Left lung (tissue), 4 donors: ENCODE measurements at regions not wholly inside any gene's neighbourhood (a gene's known extent, or its start where the extent isn't known, plus 50 kb on each side); places are given as distances from the start of the nearest gene placed in this dataset.

Experiments used
- ATAC-seq: fragments of 200-7000 bp; cut with Tn5 transposase; one replicate; pipeline ENCODE4 v1.9.1; 2020; ENCODE audit warnings: moderate library complexity
- DNase-seq, 4 donors: peaks; one replicate each; pipeline ENCODE4 v3.0.0-alpha.2; 2013 to 2020
- H3K27ac ChIP-seq, 2 donors: fragments of 200-600 bp; sonication (generic) in 1 of 2; one replicate each; pipeline versions ENCODE4 v1.5.0 to v1.8.0; 2020 to 2021
- H3K27me3 ChIP-seq, 2 donors: fragments of 200-600 bp; sonication (generic) in 1 of 2; one replicate each; pipeline versions ENCODE4 v1.5.0 to v1.8.0; 2020 to 2021
- H3K36me3 ChIP-seq, 2 donors: fragments of 200-600 bp; sonication (generic) in 1 of 2; one replicate each; pipeline versions ENCODE4 v1.5.0 to v1.8.0; 2020 to 2021
- H3K4me1 ChIP-seq, 2 donors: fragments of 200-600 bp; one replicate each; pipeline ENCODE4 v1.8.0; 2021
- H3K4me3 ChIP-seq, 2 donors: fragments of 200-600 bp; sonication (generic) in 1 of 2; one replicate each; pipeline versions ENCODE4 v1.5.0 to v1.8.0; 2020 to 2021; ENCODE audit warnings: mild to moderate bottlenecking in 1 of 2
- H3K9me3 ChIP-seq, 2 donors: fragments of 200-600 bp; sonication (generic) in 1 of 2; one replicate each; pipeline versions ENCODE4 v1.5.0 to v1.8.0; 2020 to 2021
- CTCF ChIP-seq, 2 donors: fragments of 200-600 bp; sonication (generic) in 1 of 2; IDR thresholded peaks; one replicate each; pipeline versions ENCODE4 v1.5.0 to v1.8.0; 2021; ENCODE audit warnings: antibody characterized with exemption in 2 of 2
- intact Hi-C, 2 donors: fragments of 100-400 bp; cut with DNase I; formaldehyde crosslinking; loops; one replicate each; pipeline versions ENCODE4 v1.11.2 to v1.14.2; 2022
- donor health status: DM: no; HTN: yes; CAD: no.
- donor health status: DM: no; HTN: no; CAD: no.

GRCh38 chr4:13176741-13177142 is 307.4 kb downstream of the RAB28 start:
- Histone ChIP-seq H3K36me3 (no peaks in the 10 kb centered on the region), H3K27ac (no peak overlapping the region), H3K4me3 (no peak overlapping the region), H3K9me3 (no peaks in the 10 kb centered on the region), H3K27me3 (no peaks in the 10 kb centered on the region), H3K4me1 (no peaks in the 10 kb centered on the region)
- TF ChIP-seq CTCF (IDR thresholded peaks at IDR 0.05), result no peak
- intact Hi-C loops, result no loop called here
- no peak for DNase-seq
- ATAC-seq, result no peak

GRCh38 chr4:13174926-13175325 is 309.2 kb downstream of the RAB28 start:
- H3K27ac ChIP-seq, result no peak overlapping the region
- H3K9me3 ChIP-seq, result peaks cover 0 to 2% of the 10 kb centered on the region in 2 donors
- ATAC-seq, result no peak
- H3K4me3 ChIP-seq, result no peak overlapping the region
- no peak for TF ChIP-seq CTCF (IDR thresholded peaks at IDR 0.05)
- no peak for DNase-seq
- no peaks in the 10 kb centered on the region for H3K4me1 ChIP-seq
- no peaks in the 10 kb centered on the region for H3K27me3 ChIP-seq
- H3K36me3 ChIP-seq, result no peaks in the 10 kb centered on the region
- intact Hi-C loops, result no loop called here

GRCh38 chr4:13174001-13174400 is 310.1 kb downstream of the RAB28 start:
- DNase-seq (peak in 1 of 4 donors; percentile 41), ATAC-seq (peak; percentile 71)
- no peaks in the 10 kb centered on the region for H3K4me1 ChIP-seq
- H3K4me3 ChIP-seq, result no peak overlapping the region
- no peaks in the 10 kb centered on the region for H3K36me3 ChIP-seq
- TF ChIP-seq CTCF (IDR thresholded peaks at IDR 0.05), result no peak
- H3K9me3 ChIP-seq, result peaks cover 0 to 2% of the 10 kb centered on the region in 2 donors
- intact Hi-C loops, result no loop called here
- H3K27ac ChIP-seq, result no peak overlapping the region
- H3K27me3 ChIP-seq, result no peaks in the 10 kb centered on the region

- ATAC-seq (no peak), DNase-seq (no peak)
- Histone ChIP-seq H3K27me3 (no peaks in the 10 kb centered on the region), H3K4me3 (no peak overlapping the region), H3K4me1 (no peaks in the 10 kb centered on the region), H3K9me3 (peaks cover 0 to 2% of the 10 kb centered on the region in 2 donors), H3K36me3 (no peaks in the 10 kb centered on the region), H3K27ac (no peak overlapping the region)
- no peak for TF ChIP-seq CTCF (IDR thresholded peaks at IDR 0.05)
- intact Hi-C loops, result no loop called here
Observed at GRCh38 chr4:13171292-13172057, 312.7 kb downstream of the RAB28 start.

- Histone ChIP-seq H3K27ac (no peak overlapping the region), H3K27me3 (no peaks in the 10 kb centered on the region), H3K4me3 (no peak overlapping the region), H3K4me1 (no peaks in the 10 kb centered on the region), H3K36me3 (no peaks in the 10 kb centered on the region), H3K9me3 (peaks cover 0 to 2% of the 10 kb centered on the region in 2 donors)
- DNase-seq (no peak), ATAC-seq (no peak)
- TF ChIP-seq CTCF (IDR thresholded peaks at IDR 0.05), result no peak
- intact Hi-C loops, result no loop called here
Observed at GRCh38 chr4:13169731-13170525, 314.2 kb downstream of the RAB28 start.
